Liver (tissue), 3 donors: ENCODE measurements at regions not wholly inside any gene's neighbourhood (a gene's known extent, or its start where the extent isn't known, plus 50 kb on each side); places are given as distances from the start of the nearest gene placed in this dataset.

Experiments used
- ATF3 ChIP-seq: IDR thresholded peaks from 2 replicates; pipeline ENCODE4 v1.6.1; 2016; ENCODE audit warnings: antibody characterized with exemption
- CTCF ChIP-seq: fragments of 150-350 bp; IDR thresholded peaks from 2 replicates; pipeline ENCODE4 v1.5.1; 2017; ENCODE audit warnings: improper control_type of control experiment, low read depth, low read length; ENCODE audit not compliant: missing input control
- EGR1 ChIP-seq, 2 donors: IDR thresholded peaks; 2 replicates each; pipeline ENCODE4 v1.6.1; 2016 to 2018; ENCODE audit warnings: antibody characterized with exemption in 2 of 2, low read depth in 2 of 2
- GABPA ChIP-seq, 2 donors: IDR thresholded peaks in 1 of 2; conservative IDR thresholded peaks in 1 of 2; 2 replicates each; pipeline ENCODE4 v1.6.1; 2016; ENCODE audit warnings: antibody characterized with exemption in 2 of 2, mild to moderate bottlenecking in 1 of 2, moderate library complexity in 1 of 2
- JUND ChIP-seq, 2 donors: IDR thresholded peaks; 2 replicates each; pipeline ENCODE4 v1.6.1; 2016; ENCODE audit warnings: antibody characterized with exemption in 2 of 2
- MAX ChIP-seq: IDR thresholded peaks from 2 replicates; pipeline ENCODE4 v1.6.1; 2016; ENCODE audit warnings: antibody characterized with exemption
- SP1 ChIP-seq: IDR thresholded peaks from 2 replicates; pipeline ENCODE4 v1.6.1; 2018; ENCODE audit warnings: antibody characterized with exemption, mild to moderate bottlenecking
- ZBTB33 ChIP-seq: IDR thresholded peaks from 2 replicates; pipeline ENCODE4 v1.6.1; 2016; ENCODE audit warnings: antibody characterized with exemption
- donor health status: healthy.
- donor health status: healthy.

- TF ChIP-seq CTCF: no peak
- no peak for TF ChIP-seq ATF3
- TF ChIP-seq EGR1 (IDR thresholded peaks at IDR 0.05; ENCODE audit: low read depth in 2 of 2): no peak
- TF ChIP-seq MAX: no peak
- TF ChIP-seq JUND (IDR thresholded peaks at IDR 0.05): no peak
- no peak for TF ChIP-seq ZBTB33
- no peak for TF ChIP-seq SP1
- TF ChIP-seq GABPA (IDR thresholded peaks at IDR 0.05 in 1 of 2, conservative IDR thresholded peaks at IDR 0.05 in 1 of 2): no peak
Observed at GRCh38 chr18:26764177-26764576, 101.3 kb downstream of the AQP4 start.
